Pancreas (tissue), 10 donors: ENCODE measurements at regions not wholly inside any gene's neighbourhood (a gene's known extent, or its start where the extent isn't known, plus 50 kb on each side); places are given as distances from the start of the nearest gene placed in this dataset.

Experiments used
- ATAC-seq, 4 donors: fragments of 200-7000 bp; cut with Tn5 transposase; one replicate each; pipeline versions ENCODE4 v1.8.0 to v1.9.1; 2020; ENCODE audit warnings: mild to moderate bottlenecking in 4 of 4, moderate library complexity in 4 of 4
- DNase-seq, 6 donors: peaks; one replicate each; pipeline ENCODE4 v3.0.0-alpha.2; 2020
- FAIRE-seq: peaks from 2 replicates; lab custom pipeline; 2012; peaks lifted over from hg19 to GRCh38; lab: Jason Lieb, UNC
- H3K27ac ChIP-seq, 4 donors: fragments of 200-600 bp; sonication (generic); 1 replicate in 3 of 4; 2 replicates in 1 of 4; pipeline versions ENCODE4 v1.5.0 to v1.8.0; 2020
- H3K27me3 ChIP-seq, 4 donors: fragments of 200-600 bp; one replicate each; pipeline ENCODE4 v1.8.0; 2021
- H3K36me3 ChIP-seq, 3 donors: fragments of 200-600 bp; sonication (generic) in 1 of 3; one replicate each; pipeline versions ENCODE4 v1.5.0 to v1.8.0; 2020 to 2021
- H3K4me1 ChIP-seq, 3 donors: fragments of 200-600 bp; one replicate each; pipeline ENCODE4 v1.8.0; 2021
- H3K4me3 ChIP-seq, 4 donors: fragments of 200-600 bp; sonication (generic) in 2 of 4; one replicate each; pipeline versions ENCODE4 v1.5.0 to v1.8.0; 2020 to 2021
- H3K9me3 ChIP-seq, 4 donors: fragments of 200-600 bp; one replicate each; pipeline ENCODE4 v1.8.0; 2021
- WGBS, 2 donors: extraction: QIAGEN DNeasy Blood & Tissue Kit; methylation state at CpG; one replicate each; pipeline ENCODE4 v1.1.7; 2013; 5-methylcytosine and 5-hydroxymethylcytosine counted together
- intact Hi-C, 3 donors: fragments of 100-400 bp; cut with DNase I; formaldehyde crosslinking; loops; one replicate each; pipeline versions ENCODE4 v1.11.1 to v1.14.2; 2022
- TF ChIP-seq, protein P1 (sequence below), 4 donors: fragments of 200-600 bp; sonication (generic) in 3 of 4; IDR thresholded peaks; one replicate each; pipeline versions ENCODE4 v1.5.0 to v1.8.0; 2021; ENCODE audit warnings: antibody characterized with exemption in 4 of 4
- donor health status: healthy with polysubstance abuse.
- donor health status: DM: no; HTN: no; CAD: no; lungs with moderate emphysema.
- donor health status: DM: no; HTN: no; CAD: no.
- donor health status: control.
- donor health status: control.
- donor health status: Bipolar disorder and iron deficiency.
- donor health status: DM: yes; HTN: yes; CAD: no.
- donor health status: DM: no; HTN: no; CAD: no.
- donor health status: DM: no; HTN: no; CAD: no.
- donor health status: DM: yes; HTN: yes; CAD: no.

DNA sequence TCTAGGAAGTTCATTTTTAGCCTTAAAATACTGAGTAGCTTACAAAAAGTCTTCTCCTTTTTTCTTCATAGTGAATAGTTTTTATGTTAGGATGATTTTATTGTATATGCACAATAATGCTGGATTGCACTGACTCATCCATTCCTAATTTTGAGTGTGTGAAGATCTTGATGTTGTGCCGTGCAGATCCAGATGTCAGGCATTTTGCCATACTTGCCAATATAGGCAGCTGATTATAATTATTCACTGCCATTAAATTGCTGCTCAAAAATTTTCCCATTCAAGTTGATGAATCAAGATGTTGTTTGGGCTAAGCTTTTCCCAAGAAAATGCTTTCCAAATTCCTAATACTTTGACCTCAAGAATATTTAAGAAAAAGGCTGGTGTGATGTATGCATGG is 218.3 kb downstream of the AHR start:
- FAIRE-seq = no peak

GRCh38 chr7:17520941-17521340 is 222.5 kb downstream of the AHR start:
- Histone ChIP-seq H3K27me3 (no peaks in the 10 kb centered on the region), H3K27ac (peak overlapping the region in 1 of 4 donors; percentile 14), H3K4me1 (peaks cover 0 to 28% (median 0%) of the 10 kb centered on the region in 3 donors), H3K9me3 (no peaks in the 10 kb centered on the region), H3K36me3 (no peaks in the 10 kb centered on the region), H3K4me3 (no peak overlapping the region)
- TF ChIP-seq, protein P1, sequence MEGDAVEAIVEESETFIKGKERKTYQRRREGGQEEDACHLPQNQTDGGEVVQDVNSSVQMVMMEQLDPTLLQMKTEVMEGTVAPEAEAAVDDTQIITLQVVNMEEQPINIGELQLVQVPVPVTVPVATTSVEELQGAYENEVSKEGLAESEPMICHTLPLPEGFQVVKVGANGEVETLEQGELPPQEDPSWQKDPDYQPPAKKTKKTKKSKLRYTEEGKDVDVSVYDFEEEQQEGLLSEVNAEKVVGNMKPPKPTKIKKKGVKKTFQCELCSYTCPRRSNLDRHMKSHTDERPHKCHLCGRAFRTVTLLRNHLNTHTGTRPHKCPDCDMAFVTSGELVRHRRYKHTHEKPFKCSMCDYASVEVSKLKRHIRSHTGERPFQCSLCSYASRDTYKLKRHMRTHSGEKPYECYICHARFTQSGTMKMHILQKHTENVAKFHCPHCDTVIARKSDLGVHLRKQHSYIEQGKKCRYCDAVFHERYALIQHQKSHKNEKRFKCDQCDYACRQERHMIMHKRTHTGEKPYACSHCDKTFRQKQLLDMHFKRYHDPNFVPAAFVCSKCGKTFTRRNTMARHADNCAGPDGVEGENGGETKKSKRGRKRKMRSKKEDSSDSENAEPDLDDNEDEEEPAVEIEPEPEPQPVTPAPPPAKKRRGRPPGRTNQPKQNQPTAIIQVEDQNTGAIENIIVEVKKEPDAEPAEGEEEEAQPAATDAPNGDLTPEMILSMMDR (IDR thresholded peaks at IDR 0.05) = no peak
- WGBS, 2 donors = 75 to 91% methylated on average over 1 of the region's 1 CpG
- intact Hi-C loops = no loop called here
- ATAC-seq (no peak), DNase-seq (no peak), FAIRE-seq (no peak)

More for the DNA sequence above, 218.3 kb downstream of the AHR start:
- ATAC-seq (no peak), DNase-seq (no peak)
- TF ChIP-seq, protein P1 (IDR thresholded peaks at IDR 0.05) = no peak
- peaks cover 0 to 6% (median 0%) of the 10 kb centered on the region in 3 donors for H3K4me1 ChIP-seq
- H3K36me3 ChIP-seq = no peaks in the 10 kb centered on the region
- no peak overlapping the region for H3K4me3 ChIP-seq
- WGBS, 2 donors = 75 to 83% methylated on average over 1 of the region's 1 CpG
- H3K27me3 ChIP-seq = no peaks in the 10 kb centered on the region
- intact Hi-C loops = no loop called here
- no peak overlapping the region for H3K27ac ChIP-seq
- no peaks in the 10 kb centered on the region for H3K9me3 ChIP-seq

- no peak overlapping the region for H3K4me3 ChIP-seq
- intact Hi-C loops = no loop called here
- 37 to 48% methylated on average over 2 of the region's 2 CpGs for WGBS, 2 donors
- no peaks in the 10 kb centered on the region for H3K9me3 ChIP-seq
- no peaks in the 10 kb centered on the region for H3K27me3 ChIP-seq
- H3K36me3 ChIP-seq = no peaks in the 10 kb centered on the region
- TF ChIP-seq, protein P1 (IDR thresholded peaks at IDR 0.05) = no peak
- H3K4me1 ChIP-seq = peaks cover 0 to 28% (median 0%) of the 10 kb centered on the region in 3 donors
- no peak for DNase-seq
- FAIRE-seq = no peak
- H3K27ac ChIP-seq = peak overlapping the region in 2 of 4 donors; percentile 14 to 17
- ATAC-seq = no peak
Measured at GRCh38 chr7:17521437-17521836, 223.0 kb downstream of the AHR start.

DNA sequence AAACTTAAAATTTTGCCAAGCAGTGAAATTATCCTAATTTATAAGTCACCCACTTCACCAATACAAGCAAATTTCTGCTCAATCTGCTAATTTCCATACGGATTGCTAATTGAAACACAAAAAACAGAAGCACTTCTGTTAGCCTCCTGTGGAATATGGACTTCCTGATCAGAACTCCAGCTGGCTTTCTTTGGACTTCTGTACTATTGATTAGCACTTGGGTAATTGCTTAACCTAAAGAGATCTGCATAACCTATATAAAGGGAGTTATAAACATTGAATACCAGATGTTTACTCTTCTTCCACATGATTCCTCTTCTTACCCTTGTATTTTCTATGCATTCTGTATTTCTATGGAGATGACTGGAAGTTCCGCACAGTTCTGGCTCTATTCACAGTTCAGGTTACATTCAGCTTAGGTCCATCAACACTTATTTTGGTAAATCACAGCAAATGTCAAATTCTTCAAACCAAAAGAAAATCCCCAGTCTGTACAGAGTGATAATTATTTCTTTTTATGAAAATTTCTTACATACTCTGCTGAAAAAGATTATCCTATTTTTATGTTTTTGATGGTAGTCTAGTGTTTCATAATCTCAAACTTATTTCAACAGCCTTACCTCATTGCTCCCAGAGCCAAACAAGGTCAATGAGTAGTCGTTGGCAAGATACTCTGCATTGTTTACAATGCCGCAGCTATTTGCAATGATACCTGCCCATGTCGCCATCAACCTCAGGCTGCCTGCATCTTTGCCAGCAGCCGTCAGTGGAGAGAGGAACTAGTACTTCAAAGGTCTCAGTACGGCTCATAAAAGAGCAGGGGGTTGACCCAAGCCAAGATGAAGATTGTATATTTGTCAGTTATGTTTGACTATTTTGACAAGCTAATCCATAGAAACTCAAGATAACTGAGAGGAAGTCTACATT is 225.6 kb downstream of the AHR start:
- peak overlapping the region in 2 of 4 donors; percentile 53 for H3K27ac ChIP-seq

More for the DNA sequence above, 225.6 kb downstream of the AHR start:
- WGBS, 2 donors = 22 to 27% methylated on average over 7 of the region's 7 CpGs
- peak; percentile 80 to 95 (median 91) for ATAC-seq
- H3K4me1 ChIP-seq = peaks cover 0 to 28% (median 0%) of the 10 kb centered on the region in 3 donors
- H3K9me3 ChIP-seq = no peaks in the 10 kb centered on the region
- H3K36me3 ChIP-seq = no peaks in the 10 kb centered on the region
- FAIRE-seq = no peak
- DNase-seq = peak in 4 of 6 donors; percentile 28 to 67 (median 46)
- TF ChIP-seq, protein P1 (IDR thresholded peaks at IDR 0.05) = no peak
- intact Hi-C loops = no loop called here
- no peak overlapping the region for H3K4me3 ChIP-seq
- H3K27me3 ChIP-seq = no peaks in the 10 kb centered on the region
